Trophoblast cell (in vitro differentiated cells and primary cell): ENCODE measurements at regions not wholly inside any gene's neighbourhood (a gene's known extent, or its start where the extent isn't known, plus 50 kb on each side); places are given as distances from the start of the nearest gene placed in this dataset.
"Not testable (repeated sequence)": the region's sequence is repeated elsewhere in the genome, so short reads cannot be mapped to it uniquely, and the experiment has no call there.

Source experiments
- DNase-seq, 2 donors: peaks; one replicate each; pipeline ENCODE4 v3.0.0-alpha.2; 2016
- H2AFZ ChIP-seq: 2 replicates; pipeline ENCODE4 v1.6.1; 2013; ENCODE audit warnings: low read length, moderate library complexity, mild to moderate bottlenecking; ENCODE audit not compliant: insufficient read depth, poor library complexity
- H2AK5ac ChIP-seq: 2 replicates; pipeline ENCODE4 v1.6.1; 2013; ENCODE audit warnings: mild to moderate bottlenecking, low read length
- H2BK120ac ChIP-seq: 2 replicates; pipeline ENCODE4 v1.6.1; 2013; ENCODE audit warnings: low read length, mild to moderate bottlenecking, moderate library complexity; ENCODE audit not compliant: insufficient read depth, poor library complexity
- H2BK12ac ChIP-seq: 2 replicates; pipeline ENCODE4 v1.6.1; 2013; ENCODE audit warnings: mild to moderate bottlenecking, low read length, moderate library complexity
- H2BK5ac ChIP-seq: 2 replicates; pipeline ENCODE4 v1.6.1; 2013; ENCODE audit warnings: low read length, low read depth, moderate library complexity, mild to moderate bottlenecking; ENCODE audit not compliant: poor library complexity
- H3K14ac ChIP-seq: 2 replicates; pipeline ENCODE4 v1.6.1; 2013; ENCODE audit warnings: mild to moderate bottlenecking, low read length
- H3K18ac ChIP-seq: 2 replicates; pipeline ENCODE4 v1.6.1; 2013; ENCODE audit warnings: mild to moderate bottlenecking, low read length
- H3K23ac ChIP-seq: 2 replicates; pipeline ENCODE4 v1.6.1; 2013; ENCODE audit warnings: low read length
- H3K27ac ChIP-seq: 2 replicates; pipeline ENCODE4 v1.5.1; 2013; ENCODE audit warnings: low read depth, mild to moderate bottlenecking, inconsistent platforms, low read length, moderate library complexity
- H3K27me3 ChIP-seq: 2 replicates; pipeline ENCODE4 v1.6.1; 2013; ENCODE audit warnings: inconsistent platforms, mild to moderate bottlenecking, low read length, moderate library complexity; ENCODE audit not compliant: insufficient read depth
- H3K36me3 ChIP-seq, 2 experiments: 1 replicate in 1 of 2; 2 replicates in 1 of 2; pipeline ENCODE4 v1.6.1; 2013; ENCODE audit warnings: low read length in 2 of 2, mild to moderate bottlenecking in 2 of 2, moderate library complexity in 1 of 2; ENCODE audit not compliant: insufficient read depth in 2 of 2, control insufficient read depth in 1 of 2
- H3K4ac ChIP-seq: 2 replicates; pipeline ENCODE4 v1.6.1; 2013; ENCODE audit warnings: low read depth, mild to moderate bottlenecking, low read length, moderate library complexity
- H3K4me1 ChIP-seq, 2 experiments: 1 replicate in 1 of 2; 2 replicates in 1 of 2; pipeline ENCODE4 v1.6.1; 2013; ENCODE audit warnings: low read length in 2 of 2, mild to moderate bottlenecking in 2 of 2, moderate library complexity in 1 of 2; ENCODE audit not compliant: insufficient read depth in 2 of 2, control insufficient read depth in 1 of 2
- H3K4me2 ChIP-seq: 2 replicates; pipeline ENCODE4 v1.6.1; 2013; ENCODE audit warnings: inconsistent platforms, mild to moderate bottlenecking, low read length, moderate library complexity
- H3K4me3 ChIP-seq: 2 replicates; pipeline ENCODE4 v1.5.1; 2013; ENCODE audit warnings: mild to moderate bottlenecking, low read depth, low read length, inconsistent platforms
- H3K79me1 ChIP-seq: one replicate; pipeline ENCODE4 v1.6.1; 2013; ENCODE audit warnings: low read length
- H3K79me2 ChIP-seq: 2 replicates; pipeline ENCODE4 v1.6.1; 2013; ENCODE audit warnings: low read length, mild to moderate bottlenecking; ENCODE audit not compliant: control insufficient read depth, insufficient read depth, poor library complexity
- H3K9ac ChIP-seq: 2 replicates; pipeline ENCODE4 v1.6.1; 2013; ENCODE audit warnings: mild to moderate bottlenecking, low read length
- H3K9me3 ChIP-seq: 2 replicates; pipeline ENCODE4 v1.6.1; 2013; ENCODE audit warnings: low read depth, mild to moderate bottlenecking, control low read depth, inconsistent platforms, low read length; ENCODE audit not compliant: insufficient read depth
- H4K12ac ChIP-seq: 2 replicates; pipeline ENCODE4 v1.6.1; 2013; ENCODE audit warnings: low read depth, mild to moderate bottlenecking, low read length, moderate library complexity
- H4K8ac ChIP-seq: 2 replicates; pipeline ENCODE4 v1.6.1; 2013; ENCODE audit warnings: low read depth, mild to moderate bottlenecking, low read length, moderate library complexity
- H4K91ac ChIP-seq: one replicate; pipeline ENCODE4 v1.6.1; 2013; ENCODE audit warnings: low read depth, mild to moderate bottlenecking, low read length, moderate library complexity
- WGBS: extraction: QIAGEN DNeasy Blood & Tissue Kit; methylation state at CpG from one replicate; pipeline ENCODE4 v1.1.7; 2013; ENCODE audit warnings: missing lambda C conversion rate; ENCODE audit not compliant: insufficient read length, insufficient coverage; ENCODE audit errors: extremely low coverage; 5-methylcytosine and 5-hydroxymethylcytosine counted together

- no CpG with 5 or more reads among the region's 4 CpGs for WGBS
- not testable (repeated sequence) for H3K27me3 ChIP-seq, H3K4me2 ChIP-seq, H3K14ac ChIP-seq, H3K4me3 ChIP-seq, H2AK5ac ChIP-seq, H4K8ac ChIP-seq, H3K79me1 ChIP-seq, H4K91ac ChIP-seq, H3K9ac ChIP-seq, H2BK120ac ChIP-seq, H3K27ac ChIP-seq, H3K79me2 ChIP-seq, H3K4ac ChIP-seq, H3K4me1 ChIP-seq, H3K18ac ChIP-seq, H4K12ac ChIP-seq, H2BK5ac ChIP-seq, H2BK12ac ChIP-seq, H2AFZ ChIP-seq, DNase-seq, H3K23ac ChIP-seq, H3K36me3 ChIP-seq
- H3K9me3 ChIP-seq: peaks cover 33% of the 10 kb centered on the region
Observed at GRCh38 chr17:22321001-22321400, 628.7 kb downstream of the KCNJ18 start.

DNA sequence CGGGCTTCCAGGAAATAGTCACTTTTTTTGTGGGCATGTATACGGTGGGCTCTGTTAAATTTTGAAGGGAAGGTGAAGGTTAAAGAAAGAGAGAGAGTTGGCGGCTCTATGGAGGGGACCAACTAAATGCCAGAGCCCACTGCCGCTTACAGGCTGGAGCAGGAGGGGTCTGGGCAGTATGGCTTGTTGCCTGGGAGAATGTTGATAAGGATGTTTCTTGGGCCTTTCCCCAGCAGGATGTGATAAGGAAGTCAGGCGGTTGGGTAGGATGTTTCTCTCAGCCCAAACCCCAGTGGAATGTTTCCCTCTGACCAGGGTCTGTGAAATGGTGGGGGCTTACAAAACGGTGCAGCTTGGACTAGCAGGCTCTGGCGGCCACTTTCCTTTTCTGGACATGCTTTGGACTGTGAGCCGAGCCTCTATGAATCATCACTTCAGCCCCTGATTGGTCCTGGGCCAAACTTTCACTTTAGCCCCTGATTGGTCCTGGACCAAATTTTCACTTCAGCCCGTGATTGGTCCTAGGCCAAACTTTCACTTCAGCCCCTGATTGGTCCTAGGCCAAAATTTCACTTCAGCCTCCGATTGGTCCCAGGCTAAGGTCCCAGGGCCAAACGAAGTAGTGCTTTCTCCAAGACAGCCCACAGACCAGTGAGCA lies 630.7 kb downstream of the KCNJ18 start:
- WGBS: no CpG with 5 or more reads among the region's 11 CpGs
- not testable (repeated sequence) for DNase-seq

DNA sequence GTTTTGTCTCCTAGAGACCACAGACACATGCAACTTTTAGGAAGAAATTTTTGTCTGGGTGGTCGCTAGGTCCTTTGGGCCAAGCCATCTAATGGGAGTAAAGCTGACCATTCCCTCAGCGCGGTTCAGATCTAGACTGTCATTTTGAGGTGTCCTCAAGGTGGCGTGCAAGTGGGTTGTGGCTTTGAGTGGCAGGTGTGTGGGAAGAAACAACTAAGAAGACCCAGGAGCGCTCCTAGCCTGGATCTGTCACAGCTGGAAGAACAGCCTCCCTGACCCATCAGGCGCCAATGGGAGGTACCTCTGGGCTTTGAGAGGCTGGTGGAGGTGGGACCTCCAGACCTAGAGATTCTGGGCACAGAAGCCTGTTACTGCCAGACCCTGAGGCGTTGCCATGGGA lies 645.1 kb downstream of the KCNJ18 start:
- no peak overlapping the region for H4K8ac ChIP-seq
- no peak overlapping the region for H3K4me3 ChIP-seq
- H4K91ac ChIP-seq: no peak overlapping the region
- H3K14ac ChIP-seq: no peak overlapping the region
- H3K36me3 ChIP-seq: no peaks in the 10 kb centered on the region
- no peaks in the 10 kb centered on the region for H3K79me1 ChIP-seq
- no peak overlapping the region for H3K9ac ChIP-seq
- no peak overlapping the region for H2AK5ac ChIP-seq
- no CpG with 5 or more reads among the region's 7 CpGs for WGBS
- no peak overlapping the region for H3K4me2 ChIP-seq
- DNase-seq: no peak
- no peak overlapping the region for H2BK5ac ChIP-seq
- H3K9me3 ChIP-seq: peaks cover 17% of the 10 kb centered on the region
- no peaks in the 10 kb centered on the region for H3K4me1 ChIP-seq
- H3K79me2 ChIP-seq: no peaks in the 10 kb centered on the region
- H3K27ac ChIP-seq: no peak overlapping the region
- H3K18ac ChIP-seq: no peak overlapping the region
- no peak overlapping the region for H3K23ac ChIP-seq
- no peak overlapping the region for H3K4ac ChIP-seq
- H2BK120ac ChIP-seq: no peak overlapping the region
- H3K27me3 ChIP-seq: no peaks in the 10 kb centered on the region
- H4K12ac ChIP-seq: no peak overlapping the region
- no peak overlapping the region for H2AFZ ChIP-seq
- no peak overlapping the region for H2BK12ac ChIP-seq

More for the DNA sequence above, 630.7 kb downstream of the KCNJ18 start:
- H4K12ac ChIP-seq, H3K4ac ChIP-seq, H3K27ac ChIP-seq, H3K4me2 ChIP-seq, H2AK5ac ChIP-seq, H2BK5ac ChIP-seq, H4K91ac ChIP-seq, H3K27me3 ChIP-seq, H2AFZ ChIP-seq, H4K8ac ChIP-seq, H3K4me1 ChIP-seq, H3K4me3 ChIP-seq, H3K18ac ChIP-seq, H3K14ac ChIP-seq, H3K79me2 ChIP-seq, H3K79me1 ChIP-seq, H2BK120ac ChIP-seq, H3K9ac ChIP-seq, H3K23ac ChIP-seq, H3K36me3 ChIP-seq, H2BK12ac ChIP-seq: not testable (repeated sequence)
- H3K9me3 ChIP-seq: peaks cover 31% of the 10 kb centered on the region

DNA sequence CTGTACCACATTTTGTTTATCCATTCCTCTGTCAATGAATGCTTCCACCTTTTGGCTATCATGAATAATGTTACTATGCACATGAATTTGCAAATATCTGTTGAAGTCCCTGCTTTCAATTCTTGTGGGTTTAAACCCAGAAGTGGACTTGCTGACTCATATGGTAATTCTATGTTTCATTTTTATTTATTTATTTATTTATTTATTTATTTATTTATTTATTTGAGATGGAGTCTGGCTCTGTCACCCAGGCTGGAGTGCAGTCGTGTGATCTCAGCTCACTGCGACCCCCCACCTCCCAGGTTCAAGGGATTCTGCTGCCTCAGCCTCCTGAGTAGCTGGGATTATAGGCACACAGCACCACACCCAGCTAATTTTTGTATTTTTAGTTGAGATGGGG lies 664.3 kb downstream of the KCNJ18 start:
- WGBS: no CpG with 5 or more reads among the region's 2 CpGs
- H2BK120ac ChIP-seq: not testable (repeated sequence)

More for the DNA sequence above, 664.3 kb downstream of the KCNJ18 start:
- not testable (repeated sequence) for H3K23ac ChIP-seq, H3K36me3 ChIP-seq, H3K27ac ChIP-seq, H2BK5ac ChIP-seq, H2BK12ac ChIP-seq, H3K4ac ChIP-seq, H3K4me1 ChIP-seq, H3K79me1 ChIP-seq, H3K9ac ChIP-seq, H3K14ac ChIP-seq, H2AK5ac ChIP-seq, H3K9me3 ChIP-seq, H3K27me3 ChIP-seq, H3K79me2 ChIP-seq, H2AFZ ChIP-seq, H4K8ac ChIP-seq, H4K12ac ChIP-seq, H4K91ac ChIP-seq, H3K4me3 ChIP-seq, DNase-seq, H3K4me2 ChIP-seq, H3K18ac ChIP-seq
